ENCODE measurements at regions not wholly inside any gene's neighbourhood (a gene's known extent, or its start where the extent isn't known, plus 50 kb on each side); places are given as distances from the start of the nearest gene placed in this dataset.

DNA sequence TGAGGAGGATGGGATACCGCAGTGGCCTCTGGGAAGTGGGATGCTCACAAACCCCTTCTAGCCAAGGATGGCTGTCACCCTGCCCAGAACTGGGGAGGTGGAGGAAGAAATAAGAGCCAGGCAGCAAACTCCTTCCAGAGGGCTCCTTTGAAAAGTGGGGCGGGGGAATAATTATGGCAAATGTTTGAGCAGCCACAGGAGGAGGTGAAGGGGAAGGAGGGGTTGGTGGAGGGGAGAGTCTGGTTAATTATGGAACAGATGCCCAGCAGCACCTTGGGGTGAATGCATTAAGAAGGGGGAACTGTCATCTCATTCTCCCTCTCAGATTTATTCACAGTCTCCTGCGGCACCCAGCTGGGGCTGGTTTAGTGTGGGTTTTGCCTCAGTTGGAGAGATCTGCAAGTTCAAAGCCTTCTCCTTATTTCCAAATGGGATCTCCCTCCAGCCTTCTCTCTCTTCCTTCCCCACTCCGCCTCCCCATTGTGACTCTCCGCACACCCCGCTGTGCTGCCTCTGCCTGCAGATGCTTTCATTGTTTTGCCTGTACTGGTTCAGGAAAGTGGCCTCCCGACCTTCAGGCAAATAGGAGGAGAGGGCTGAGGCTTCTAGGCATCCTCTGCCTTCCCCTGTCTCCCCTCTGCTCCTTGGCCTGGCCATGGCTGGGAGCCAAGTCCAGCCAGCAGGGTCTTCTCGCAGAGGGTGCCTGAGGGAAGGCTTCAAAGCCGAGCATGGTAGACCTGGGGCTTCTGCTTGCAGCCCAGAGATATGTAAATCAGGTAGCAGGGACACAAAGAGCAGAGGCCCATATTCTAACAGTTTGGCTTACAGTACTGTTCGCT is 457.2 kb upstream of the MEX3C start:
- peak; percentile 84 for DNase-seq

DNA sequence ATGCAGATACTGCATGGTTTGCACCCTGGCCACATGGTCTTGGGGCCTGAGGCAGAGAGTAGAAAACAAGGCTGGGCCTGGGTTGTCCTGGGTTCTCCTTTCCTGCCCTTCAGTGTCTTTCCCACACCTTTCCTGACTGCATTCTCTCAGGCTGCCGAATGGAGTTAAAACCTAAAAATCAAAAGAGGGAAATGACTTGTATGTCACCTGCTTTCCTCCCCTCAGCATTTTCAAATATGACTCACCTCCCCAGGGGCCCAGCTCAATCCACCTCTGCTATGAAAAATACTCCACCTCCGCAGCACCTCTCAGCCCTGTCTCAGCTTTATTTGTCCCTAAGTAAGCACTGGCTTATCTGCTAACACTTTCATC is 457.8 kb upstream of the MEX3C start:
- no peak for DNase-seq

DNA sequence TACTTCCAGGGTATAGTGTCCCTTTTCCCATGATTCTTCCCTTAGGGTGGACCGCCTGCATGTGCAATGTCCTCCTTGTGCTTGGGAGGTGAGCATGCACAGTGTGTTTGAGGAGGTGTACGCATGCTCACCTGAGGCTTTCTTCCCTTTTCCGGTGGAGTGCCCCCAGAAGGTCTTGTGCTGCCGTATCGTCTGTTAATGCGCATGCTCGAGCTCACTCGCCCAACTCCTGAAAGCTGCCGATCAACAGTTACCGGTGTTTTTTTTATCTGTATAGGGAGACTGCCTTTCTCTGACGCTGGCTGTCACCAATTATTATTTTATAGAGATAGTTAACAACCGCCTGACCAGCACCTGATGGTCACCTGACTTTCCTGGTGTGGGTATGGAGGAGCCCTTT is 458.8 kb upstream of the MEX3C start:
- no peak for DNase-seq

DNA sequence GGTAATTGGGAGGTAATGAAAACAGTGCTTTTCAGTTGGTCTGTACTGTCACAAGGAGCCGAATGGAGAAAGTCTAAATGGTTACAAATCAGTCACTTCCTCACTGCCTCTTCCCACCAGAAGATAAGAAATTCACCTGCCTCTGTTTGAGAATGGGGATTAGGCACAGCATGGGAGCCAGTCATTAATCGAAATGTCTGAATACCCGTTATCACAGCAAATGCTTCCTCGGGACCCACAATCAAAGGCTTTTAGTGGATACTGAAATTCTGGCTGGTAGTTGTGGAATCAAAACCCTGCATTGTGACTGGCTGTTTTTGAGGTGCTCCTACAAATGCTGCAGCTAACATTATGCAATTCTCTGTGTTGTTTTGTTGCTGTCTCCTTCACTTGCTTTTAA is 461.0 kb upstream of the MEX3C start:
- no peak for DNase-seq

DNA sequence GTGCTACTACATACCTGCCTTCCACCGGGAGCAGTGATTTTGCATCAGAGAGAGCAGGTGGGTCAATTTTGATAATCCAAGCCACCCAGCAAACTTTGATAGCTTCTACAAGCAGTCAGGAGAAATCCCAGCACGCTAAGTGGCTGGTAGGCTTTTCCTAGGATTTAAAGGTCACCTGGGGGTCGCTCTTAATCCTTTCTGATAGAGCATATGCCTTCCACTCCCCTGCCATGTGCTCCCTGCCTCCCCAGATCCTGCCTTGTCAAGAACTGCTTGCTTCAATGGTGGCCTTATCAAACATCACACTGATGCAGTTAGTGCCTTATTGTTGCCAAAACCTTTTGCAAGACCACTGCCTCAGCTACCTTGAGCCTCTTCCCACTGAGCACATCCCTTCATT is 462.3 kb upstream of the MEX3C start:
- no peak for DNase-seq

DNA sequence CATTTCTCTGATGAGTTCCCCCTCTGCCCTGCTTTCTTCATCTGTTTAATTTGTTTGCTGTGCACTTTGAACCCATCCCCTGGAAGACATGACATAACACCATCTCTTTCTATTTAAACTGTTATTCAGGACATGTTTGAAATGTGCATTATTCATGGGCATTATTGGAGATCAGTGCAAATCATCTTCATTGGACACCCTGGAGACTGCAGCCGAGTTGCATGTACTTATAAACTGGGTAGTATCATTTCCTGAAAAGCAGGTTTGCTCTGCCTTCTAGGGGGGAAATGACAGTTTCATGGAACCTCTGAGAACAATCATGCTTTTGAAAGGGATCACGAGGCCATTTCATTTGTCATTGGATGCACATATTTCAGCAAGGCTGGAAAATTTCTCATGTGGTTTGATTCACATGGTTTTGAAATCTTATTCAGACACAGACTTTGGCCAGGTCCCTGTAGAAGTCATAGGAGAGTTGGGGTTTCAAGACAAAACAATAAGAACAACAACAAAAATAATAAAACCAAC is 462.8 kb upstream of the MEX3C start:
- no peak for DNase-seq

DNA sequence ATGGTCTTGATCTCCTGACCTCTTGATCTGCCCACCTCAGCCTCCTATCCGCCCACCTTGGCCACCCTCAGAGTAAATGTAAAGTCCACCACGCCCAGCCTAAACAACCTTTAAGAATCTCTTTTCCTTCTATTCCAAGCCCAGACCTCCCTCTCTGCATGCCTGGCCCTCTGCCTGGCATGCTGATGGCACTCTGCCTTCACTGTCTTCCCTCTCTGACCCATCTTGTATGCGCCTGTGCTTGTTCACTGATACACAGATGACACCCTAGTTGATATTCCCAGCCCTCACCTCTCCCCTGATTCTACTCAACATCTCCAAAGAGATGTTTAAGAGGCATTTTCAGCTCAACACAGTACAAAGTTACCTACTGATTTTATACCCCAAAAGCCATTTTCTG is 466.8 kb upstream of the MEX3C start:
- DNase-seq: no peak

- DNase-seq: peak; percentile 86
These were observed 469.3 kb upstream of the MEX3C start for GRCh38 chr18:51666763-51667191.

GRCh38 chr18:51668101-51668500 is 470.6 kb upstream of the MEX3C start:
- peak; percentile 72 for DNase-seq

DNA sequence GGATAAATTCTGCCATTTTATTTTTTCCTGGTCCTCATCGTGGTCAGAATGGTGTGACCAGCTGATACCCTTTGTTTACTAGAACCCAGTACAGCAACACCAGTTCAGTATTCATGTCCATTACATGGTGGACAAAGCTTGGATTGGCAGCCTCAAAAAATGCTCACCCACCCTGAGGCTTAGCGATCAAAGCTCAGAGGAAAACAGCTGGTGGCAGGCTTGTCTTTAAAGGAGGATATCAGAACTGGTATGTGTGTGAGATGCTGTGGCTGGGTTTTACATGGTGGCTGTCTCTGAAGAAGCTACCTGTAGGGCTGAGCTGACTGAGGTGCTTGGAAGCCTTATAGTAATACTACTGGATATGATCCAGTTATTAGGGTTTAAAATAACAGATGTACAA is 471.1 kb upstream of the MEX3C start:
- DNase-seq: no peak

DNA sequence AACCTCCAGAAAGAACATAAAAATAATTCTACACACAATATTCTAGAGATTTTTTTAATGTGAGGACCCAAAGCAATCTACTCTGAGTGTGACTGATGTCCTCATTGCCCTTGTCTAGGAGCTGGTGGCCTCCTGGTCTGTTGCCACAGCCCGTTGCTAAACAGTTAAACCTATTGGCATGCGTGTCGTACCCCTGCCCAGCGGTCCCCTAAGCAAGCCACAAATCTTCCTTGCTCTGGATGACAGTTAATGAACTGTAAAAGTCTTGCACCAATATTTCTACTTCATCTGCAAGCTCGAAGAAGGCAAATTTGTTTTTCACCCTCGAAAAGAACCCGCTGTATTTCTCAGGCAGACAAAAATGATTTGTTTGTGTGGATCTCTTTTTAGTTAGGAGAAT is 489.1 kb upstream of the MEX3C start:
- no peak for DNase-seq

GRCh38 chr18:51687845-51688585 is 490.5 kb upstream of the MEX3C start:
- DNase-seq: no peak

GRCh38 chr18:51692612-51693011 is 495.1 kb upstream of the MEX3C start:
- no peak for DNase-seq

DNA sequence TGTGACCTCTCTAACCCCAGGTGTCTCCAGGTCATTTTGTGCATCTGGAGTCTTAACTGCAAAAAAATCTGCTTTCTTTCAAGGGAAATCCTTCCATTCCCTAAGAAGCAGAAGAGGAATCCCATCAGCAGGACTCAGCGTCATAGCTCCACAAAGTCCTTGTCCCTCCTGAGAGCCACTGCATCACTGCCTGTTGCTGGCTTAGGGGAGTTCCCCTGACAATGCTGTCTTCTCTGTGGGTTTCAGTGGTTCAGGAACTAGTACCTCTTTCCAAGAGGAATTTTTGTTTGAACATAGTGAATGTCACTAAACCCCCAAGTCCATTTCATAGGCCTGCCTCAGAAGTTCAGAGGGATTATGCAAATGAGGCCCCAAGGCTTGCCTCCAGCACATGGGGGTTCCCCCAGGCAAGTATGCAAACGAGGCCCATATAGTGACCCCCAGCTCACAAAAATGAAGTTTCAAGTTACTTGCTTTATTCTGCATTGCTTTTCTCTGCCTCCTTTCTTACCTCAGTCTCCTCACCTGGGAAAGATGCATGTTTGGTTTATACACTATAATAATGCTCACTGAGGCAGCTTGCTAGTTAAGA is 513.9 kb upstream of the MEX3C start:
- no peak for DNase-seq

DNA sequence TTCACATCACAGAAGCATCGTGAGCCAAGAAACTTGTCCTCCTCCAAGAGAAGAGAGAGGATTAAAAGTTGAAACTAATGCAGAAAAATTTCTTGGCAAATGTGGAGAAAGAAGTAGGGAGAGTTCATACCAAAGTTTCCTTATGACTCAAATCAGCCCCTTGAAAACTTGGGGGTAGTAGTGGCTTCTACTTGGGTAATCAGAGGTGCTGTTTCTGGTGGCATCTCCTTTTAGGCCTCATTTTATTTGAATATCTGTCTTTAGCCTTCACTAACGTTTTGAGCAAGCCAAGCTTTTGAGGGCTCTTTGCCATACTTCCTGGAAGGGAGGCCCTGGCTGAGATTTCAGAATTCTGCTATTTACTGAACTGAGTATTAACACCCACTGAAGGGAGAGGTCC is 515.3 kb upstream of the MEX3C start:
- no peak for DNase-seq

DNA sequence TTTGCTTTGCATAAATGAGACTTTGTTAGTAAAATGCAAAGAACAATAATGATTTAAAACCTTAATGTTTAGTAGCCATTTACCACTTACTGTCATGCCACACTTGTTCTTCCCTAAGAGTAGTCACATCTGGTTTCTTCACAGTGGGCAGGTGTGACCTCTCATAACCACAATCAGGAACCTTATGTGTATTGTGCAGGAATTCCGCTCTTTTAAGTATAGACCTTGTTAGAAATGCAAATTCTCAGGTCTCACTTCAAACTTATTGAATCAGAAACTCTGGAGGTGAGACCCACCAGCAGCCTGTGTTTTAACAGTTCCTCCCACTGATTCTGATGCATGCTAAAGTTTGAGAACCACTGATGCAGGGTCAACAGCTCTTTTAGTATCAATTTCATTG is 518.8 kb upstream of the MEX3C start:
- DNase-seq: no peak

- DNase-seq: no peak
These were observed 523.9 kb upstream of the MEX3C start for GRCh38 chr18:51721388-51721787.

DNA sequence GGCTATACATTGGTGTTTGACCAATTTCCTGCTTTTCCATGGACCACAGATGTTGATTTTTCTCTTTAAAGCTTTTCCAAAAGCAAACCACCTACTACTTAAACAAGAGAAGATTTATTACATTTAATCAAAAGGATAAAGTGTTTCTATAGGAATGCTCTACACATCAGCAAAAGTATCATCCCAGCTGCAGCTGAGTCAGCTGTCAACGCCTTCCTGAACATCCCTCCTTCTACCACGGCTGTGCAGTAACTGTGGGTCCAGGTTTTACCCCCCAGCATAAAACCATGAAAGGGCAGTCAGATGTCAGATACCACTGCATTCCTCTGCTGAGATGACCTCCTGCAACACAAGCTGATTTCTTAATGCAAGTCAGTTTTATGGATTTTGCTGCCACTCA is 524.5 kb upstream of the MEX3C start:
- no peak for DNase-seq

DNA sequence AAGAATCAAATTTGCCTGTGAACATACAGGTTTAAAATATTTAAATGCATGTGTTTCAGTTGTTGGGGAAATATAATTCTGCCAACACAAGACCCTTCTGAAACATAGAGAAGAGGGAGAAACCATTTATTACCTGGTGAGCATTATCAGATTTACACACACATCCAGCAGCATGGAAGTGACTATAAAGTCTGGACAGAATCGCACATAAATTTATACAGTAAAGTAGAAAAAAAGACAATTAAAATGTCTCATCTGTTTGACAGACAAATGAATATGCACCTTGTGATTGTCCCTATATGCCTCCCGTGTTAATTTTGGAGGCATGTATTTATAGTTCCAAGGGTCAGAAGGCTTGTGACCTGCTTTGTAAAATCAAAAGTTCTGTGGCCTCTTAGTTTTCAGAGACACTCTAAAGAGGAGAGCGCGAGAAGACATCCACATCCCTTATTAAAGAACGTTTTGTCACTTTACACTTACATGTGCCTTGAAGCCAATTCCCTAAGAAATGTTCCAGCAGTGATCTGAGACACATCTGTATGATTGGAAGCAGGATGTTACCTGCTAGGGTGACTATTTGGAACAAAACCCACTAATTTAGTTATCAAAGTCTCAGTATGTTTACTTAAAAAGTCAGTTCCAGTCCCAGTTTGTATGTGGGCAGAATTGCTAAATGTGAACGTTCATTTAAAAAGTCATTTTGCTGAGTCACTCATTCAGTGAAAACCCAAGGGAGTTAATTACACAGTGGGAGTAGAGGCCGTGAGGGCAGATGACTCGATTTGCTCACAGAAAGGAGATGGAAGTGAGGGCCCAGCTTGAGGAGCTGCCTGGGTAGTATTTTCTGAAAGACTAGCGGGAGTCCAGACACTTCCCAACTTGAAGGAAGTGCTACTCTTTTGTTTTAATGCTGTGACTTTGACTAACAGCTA is 527.6 kb upstream of the MEX3C start:
- peak; percentile 49 for DNase-seq

DNA sequence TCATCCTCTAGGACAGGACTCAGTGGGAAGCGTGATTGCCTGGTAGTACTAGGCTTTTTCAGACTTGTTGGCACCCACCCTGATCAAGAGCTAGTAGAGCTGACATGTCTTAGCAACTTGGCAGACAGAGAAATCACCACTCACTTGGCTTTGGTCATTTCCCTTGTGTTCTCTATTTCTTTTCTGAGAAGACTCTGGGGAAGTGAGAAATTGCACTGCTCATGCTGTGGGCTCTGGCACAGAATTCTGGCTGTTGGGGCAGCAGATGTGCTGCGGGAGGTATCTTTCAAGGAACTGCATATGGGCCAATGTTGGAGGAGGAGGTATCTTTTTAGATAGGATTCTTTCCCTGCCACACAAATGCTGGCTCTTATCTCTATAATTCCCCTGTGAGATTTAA is 529.1 kb upstream of the MEX3C start:
- no peak for DNase-seq

DNA sequence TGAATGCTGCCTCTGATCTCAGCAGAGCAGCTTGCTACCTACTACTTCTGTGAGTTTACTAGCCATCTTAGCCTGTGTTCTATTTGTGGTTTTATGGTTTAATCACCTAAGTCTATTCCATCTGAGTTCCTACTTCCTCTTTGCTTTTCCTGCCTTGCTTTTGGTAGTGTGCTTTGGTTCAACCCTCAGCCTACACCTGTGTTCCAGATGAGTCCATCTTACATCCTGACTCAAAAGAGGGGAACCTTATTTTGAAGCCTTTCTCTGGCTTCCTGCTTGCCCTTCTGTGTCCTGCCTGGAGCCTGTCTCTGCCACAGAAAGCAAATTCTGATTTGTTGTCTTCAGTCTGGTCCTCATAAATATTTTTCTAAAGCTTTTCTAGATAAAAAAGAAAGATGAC is 530.3 kb upstream of the MEX3C start:
- DNase-seq: no peak

- no peak for DNase-seq
These were observed 533.6 kb upstream of the MEX3C start for GRCh38 chr18:51731070-51731469.

DNA sequence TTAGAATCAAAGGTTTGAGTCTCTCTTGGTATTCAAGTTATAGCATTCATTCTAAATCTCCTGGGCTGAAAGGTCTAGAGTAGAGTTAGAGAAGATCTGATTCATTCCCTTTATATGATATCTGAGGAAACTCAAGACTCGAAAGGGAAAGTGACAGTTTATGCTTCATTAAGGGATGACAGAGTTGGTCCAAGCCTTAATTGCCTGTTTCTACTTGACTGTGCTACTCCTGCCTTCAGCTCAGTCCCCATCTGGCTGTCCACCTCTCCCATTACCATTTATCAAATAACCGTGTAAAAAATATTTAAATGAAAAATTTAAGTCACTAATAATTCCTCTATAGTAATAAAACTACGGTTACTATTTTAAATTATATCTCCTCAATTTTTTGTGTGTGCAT is 537.1 kb upstream of the MEX3C start:
- no peak for DNase-seq

Measured in NCI-H2227 treated with DMSO at 0.1 percent for 48 hours (cell line).